ENCODE measurements at regions not wholly inside any gene's neighbourhood (a gene's known extent, or its start where the extent isn't known, plus 50 kb on each side); places are given as distances from the start of the nearest gene placed in this dataset.

GRCh38 chr3:30408105-30408557 lies 198.3 kb upstream of the TGFBR2 start:
- no peaks in the 10 kb centered on the region for H3K9me3 ChIP-seq (ENCODE audit: control insufficient read depth, insufficient read depth, low read length)
- no peaks in the 10 kb centered on the region for H3K4me1 ChIP-seq (ENCODE audit: control insufficient read depth, insufficient read depth, low read length)
- H3K27me3 ChIP-seq (ENCODE audit: control insufficient read depth, insufficient read depth, low read length), result no peaks in the 10 kb centered on the region
- H3K36me3 ChIP-seq (ENCODE audit: control insufficient read depth, insufficient read depth, low read length), result no peaks in the 10 kb centered on the region
- no peak overlapping the region for H3K9ac ChIP-seq (ENCODE audit: low read depth, low read length)
- no peak overlapping the region for H3K4me3 ChIP-seq (ENCODE audit: low read depth, low read length)

- H3K36me3 ChIP-seq (ENCODE audit: control insufficient read depth, insufficient read depth, low read length), result no peaks in the 10 kb centered on the region
- no peak overlapping the region for H3K9ac ChIP-seq (ENCODE audit: low read depth, low read length)
- H3K27me3 ChIP-seq (ENCODE audit: control insufficient read depth, insufficient read depth, low read length), result no peaks in the 10 kb centered on the region
- no peaks in the 10 kb centered on the region for H3K9me3 ChIP-seq (ENCODE audit: control insufficient read depth, insufficient read depth, low read length)
- H3K4me3 ChIP-seq (ENCODE audit: low read depth, low read length), result no peak overlapping the region
- H3K4me1 ChIP-seq (ENCODE audit: control insufficient read depth, insufficient read depth, low read length), result no peaks in the 10 kb centered on the region
These were observed 188.0 kb upstream of the TGFBR2 start for GRCh38 chr3:30418443-30418842.

- Histone ChIP-seq H3K9me3 (ENCODE audit: control insufficient read depth, insufficient read depth, low read length) (no peaks in the 10 kb centered on the region), H3K27me3 (ENCODE audit: control insufficient read depth, insufficient read depth, low read length) (no peaks in the 10 kb centered on the region), H3K9ac (ENCODE audit: low read depth, low read length) (no peak overlapping the region), H3K4me3 (ENCODE audit: low read depth, low read length) (no peak overlapping the region), H3K36me3 (ENCODE audit: control insufficient read depth, insufficient read depth, low read length) (no peaks in the 10 kb centered on the region), H3K4me1 (ENCODE audit: control insufficient read depth, insufficient read depth, low read length) (no peaks in the 10 kb centered on the region)
These were observed 185.1 kb upstream of the TGFBR2 start for GRCh38 chr3:30421266-30421665.

GRCh38 chr3:30426293-30426993 lies 180.0 kb upstream of the TGFBR2 start:
- no peaks in the 10 kb centered on the region for H3K27me3 ChIP-seq (ENCODE audit: control insufficient read depth, insufficient read depth, low read length)
- no peaks in the 10 kb centered on the region for H3K9me3 ChIP-seq (ENCODE audit: control insufficient read depth, insufficient read depth, low read length)
- no peak overlapping the region for H3K4me3 ChIP-seq (ENCODE audit: low read depth, low read length)
- no peak overlapping the region for H3K9ac ChIP-seq (ENCODE audit: low read depth, low read length)
- no peaks in the 10 kb centered on the region for H3K4me1 ChIP-seq (ENCODE audit: control insufficient read depth, insufficient read depth, low read length)
- no peaks in the 10 kb centered on the region for H3K36me3 ChIP-seq (ENCODE audit: control insufficient read depth, insufficient read depth, low read length)

GRCh38 chr3:30428251-30428650 lies 178.2 kb upstream of the TGFBR2 start:
- H3K9me3 ChIP-seq (ENCODE audit: control insufficient read depth, insufficient read depth, low read length), result no peaks in the 10 kb centered on the region
- no peaks in the 10 kb centered on the region for H3K36me3 ChIP-seq (ENCODE audit: control insufficient read depth, insufficient read depth, low read length)
- H3K4me3 ChIP-seq (ENCODE audit: low read depth, low read length), result no peak overlapping the region
- H3K27me3 ChIP-seq (ENCODE audit: control insufficient read depth, insufficient read depth, low read length), result no peaks in the 10 kb centered on the region
- no peak overlapping the region for H3K9ac ChIP-seq (ENCODE audit: low read depth, low read length)
- no peaks in the 10 kb centered on the region for H3K4me1 ChIP-seq (ENCODE audit: control insufficient read depth, insufficient read depth, low read length)

GRCh38 chr3:30435861-30436331 lies 170.5 kb upstream of the TGFBR2 start:
- H3K9me3 ChIP-seq (ENCODE audit: control insufficient read depth, insufficient read depth, low read length), result no peaks in the 10 kb centered on the region
- no peak overlapping the region for H3K4me3 ChIP-seq (ENCODE audit: low read depth, low read length)
- no peaks in the 10 kb centered on the region for H3K36me3 ChIP-seq (ENCODE audit: control insufficient read depth, insufficient read depth, low read length)
- no peaks in the 10 kb centered on the region for H3K4me1 ChIP-seq (ENCODE audit: control insufficient read depth, insufficient read depth, low read length)
- H3K27me3 ChIP-seq (ENCODE audit: control insufficient read depth, insufficient read depth, low read length), result no peaks in the 10 kb centered on the region
- no peak overlapping the region for H3K9ac ChIP-seq (ENCODE audit: low read depth, low read length)

- H3K4me1 ChIP-seq (ENCODE audit: control insufficient read depth, insufficient read depth, low read length), result no peaks in the 10 kb centered on the region
- H3K9ac ChIP-seq (ENCODE audit: low read depth, low read length), result no peak overlapping the region
- H3K36me3 ChIP-seq (ENCODE audit: control insufficient read depth, insufficient read depth, low read length), result no peaks in the 10 kb centered on the region
- no peak overlapping the region for H3K4me3 ChIP-seq (ENCODE audit: low read depth, low read length)
- no peaks in the 10 kb centered on the region for H3K27me3 ChIP-seq (ENCODE audit: control insufficient read depth, insufficient read depth, low read length)
- H3K9me3 ChIP-seq (ENCODE audit: control insufficient read depth, insufficient read depth, low read length), result no peaks in the 10 kb centered on the region
These were observed 169.2 kb upstream of the TGFBR2 start for GRCh38 chr3:30437171-30437601.

GRCh38 chr3:30438126-30438525 lies 168.3 kb upstream of the TGFBR2 start:
- Histone ChIP-seq H3K4me1 (ENCODE audit: control insufficient read depth, insufficient read depth, low read length) (no peaks in the 10 kb centered on the region), H3K36me3 (ENCODE audit: control insufficient read depth, insufficient read depth, low read length) (no peaks in the 10 kb centered on the region), H3K9me3 (ENCODE audit: control insufficient read depth, insufficient read depth, low read length) (no peaks in the 10 kb centered on the region), H3K4me3 (ENCODE audit: low read depth, low read length) (no peak overlapping the region), H3K9ac (ENCODE audit: low read depth, low read length) (no peak overlapping the region), H3K27me3 (ENCODE audit: control insufficient read depth, insufficient read depth, low read length) (no peaks in the 10 kb centered on the region)

GRCh38 chr3:30439451-30440053 lies 166.8 kb upstream of the TGFBR2 start:
- Histone ChIP-seq H3K36me3 (ENCODE audit: control insufficient read depth, insufficient read depth, low read length) (no peaks in the 10 kb centered on the region), H3K4me3 (ENCODE audit: low read depth, low read length) (no peak overlapping the region), H3K27me3 (ENCODE audit: control insufficient read depth, insufficient read depth, low read length) (no peaks in the 10 kb centered on the region), H3K9me3 (ENCODE audit: control insufficient read depth, insufficient read depth, low read length) (no peaks in the 10 kb centered on the region), H3K9ac (ENCODE audit: low read depth, low read length) (no peak overlapping the region), H3K4me1 (ENCODE audit: control insufficient read depth, insufficient read depth, low read length) (no peaks in the 10 kb centered on the region)

- Histone ChIP-seq H3K4me3 (ENCODE audit: low read depth, low read length) (no peak overlapping the region), H3K4me1 (ENCODE audit: control insufficient read depth, insufficient read depth, low read length) (no peaks in the 10 kb centered on the region), H3K9me3 (ENCODE audit: control insufficient read depth, insufficient read depth, low read length) (no peaks in the 10 kb centered on the region), H3K36me3 (ENCODE audit: control insufficient read depth, insufficient read depth, low read length) (no peaks in the 10 kb centered on the region), H3K9ac (ENCODE audit: low read depth, low read length) (no peak overlapping the region), H3K27me3 (ENCODE audit: control insufficient read depth, insufficient read depth, low read length) (no peaks in the 10 kb centered on the region)
These were observed 166.2 kb upstream of the TGFBR2 start for GRCh38 chr3:30440147-30440604.

- H3K4me3 ChIP-seq (ENCODE audit: low read depth, low read length), result no peak overlapping the region
- no peaks in the 10 kb centered on the region for H3K27me3 ChIP-seq (ENCODE audit: control insufficient read depth, insufficient read depth, low read length)
- no peaks in the 10 kb centered on the region for H3K9me3 ChIP-seq (ENCODE audit: control insufficient read depth, insufficient read depth, low read length)
- no peaks in the 10 kb centered on the region for H3K36me3 ChIP-seq (ENCODE audit: control insufficient read depth, insufficient read depth, low read length)
- no peak overlapping the region for H3K9ac ChIP-seq (ENCODE audit: low read depth, low read length)
- no peaks in the 10 kb centered on the region for H3K4me1 ChIP-seq (ENCODE audit: control insufficient read depth, insufficient read depth, low read length)
These were observed 165.5 kb upstream of the TGFBR2 start for GRCh38 chr3:30440880-30441279.
